ENCODE measurements at regions not wholly inside any gene's neighbourhood (a gene's known extent, or its start where the extent isn't known, plus 50 kb on each side); places are given as distances from the start of the nearest gene placed in this dataset.

GRCh38 chr6:56718236-56718635 lies 75.5 kb upstream of the DST start:
- H3K27ac ChIP-seq, result no peak overlapping the region
- H3K79me2 ChIP-seq (ENCODE audit: insufficient read depth, low read depth), result peaks cover 80% of the 10 kb centered on the region
- no peaks in the 10 kb centered on the region for H3K36me3 ChIP-seq (ENCODE audit: insufficient read depth)
- peaks cover 23% of the 10 kb centered on the region for H4K20me1 ChIP-seq (ENCODE audit: insufficient read depth)
- no peaks in the 10 kb centered on the region for H3K27me3 ChIP-seq (ENCODE audit: insufficient read depth, low read depth)
- TF ChIP-seq CTCF (conservative IDR thresholded peaks at IDR 0.05; ENCODE audit: low read depth, low read length), result no peak
- peaks cover 68% of the 10 kb centered on the region for H3K4me1 ChIP-seq (ENCODE audit: low read depth, poor library complexity, severe bottlenecking)
- H3K9ac ChIP-seq, result no peak overlapping the region
- H3K4me2 ChIP-seq, result no peak overlapping the region
- H2AFZ ChIP-seq (ENCODE audit: low read depth), result no peak overlapping the region
- no peak overlapping the region for H3K4me3 ChIP-seq (IDR thresholded peaks at IDR 0.05; ENCODE audit: insufficient read depth, low read depth, low read length)

DNA sequence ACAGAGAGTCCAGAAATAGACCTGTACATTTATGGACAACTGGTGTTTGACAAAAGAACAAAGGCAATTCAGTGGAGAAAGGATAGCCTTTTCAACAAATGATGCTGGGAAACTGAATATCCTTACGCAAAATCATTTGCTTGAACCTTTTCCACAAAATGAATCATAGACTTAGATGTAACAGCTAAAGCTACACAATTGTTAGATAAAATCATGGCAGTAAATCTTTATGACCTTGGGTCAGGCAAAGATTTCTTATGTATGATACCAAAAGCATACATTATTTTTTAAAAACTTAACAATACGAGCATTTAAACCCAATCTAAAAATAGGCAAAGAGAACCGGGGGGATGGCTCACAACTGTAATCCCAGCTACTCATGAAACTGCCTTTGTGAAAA lies 73.5 kb upstream of the DST start:
- peak overlapping the region; percentile 43; the same call in 1 of the 2 replicates for H3K4me2 ChIP-seq
- no peak for TF ChIP-seq CTCF (conservative IDR thresholded peaks at IDR 0.05; ENCODE audit: low read depth, low read length)
- no peak overlapping the region for H3K4me3 ChIP-seq (IDR thresholded peaks at IDR 0.05; ENCODE audit: insufficient read depth, low read depth, low read length)
- peaks cover 83% of the 10 kb centered on the region for H3K79me2 ChIP-seq (ENCODE audit: insufficient read depth, low read depth)
- H4K20me1 ChIP-seq (ENCODE audit: insufficient read depth), result peaks cover 23% of the 10 kb centered on the region
- H3K36me3 ChIP-seq (ENCODE audit: insufficient read depth), result no peaks in the 10 kb centered on the region
- H3K27ac ChIP-seq, result no peak overlapping the region
- peaks cover 75% of the 10 kb centered on the region for H3K4me1 ChIP-seq (ENCODE audit: low read depth, poor library complexity, severe bottlenecking)
- H3K9ac ChIP-seq, result no peak overlapping the region
- no peak overlapping the region for H2AFZ ChIP-seq (ENCODE audit: low read depth)
- H3K27me3 ChIP-seq (ENCODE audit: insufficient read depth, low read depth), result no peaks in the 10 kb centered on the region

DNA sequence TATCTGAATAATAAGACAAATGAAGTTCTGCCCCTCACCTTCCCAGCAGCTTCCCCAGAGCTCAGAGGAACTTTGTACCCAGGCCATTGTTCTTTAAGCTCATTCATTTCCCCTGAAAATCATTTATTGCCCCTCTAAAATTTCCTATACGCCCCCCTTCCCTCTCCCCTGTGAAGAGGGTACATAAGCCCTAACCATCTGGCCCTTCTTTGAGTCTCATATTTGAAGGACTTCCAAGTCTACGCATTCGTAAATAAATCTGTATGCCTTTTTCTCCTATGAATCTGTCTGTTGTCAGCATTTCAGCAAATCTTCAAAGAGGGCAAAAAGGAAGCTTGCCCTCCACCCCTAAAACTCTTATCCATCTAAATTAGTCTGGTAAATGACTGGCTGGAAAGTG lies 73.1 kb upstream of the DST start:
- no peaks in the 10 kb centered on the region for H3K36me3 ChIP-seq (ENCODE audit: insufficient read depth)
- no peak overlapping the region for H3K4me3 ChIP-seq (IDR thresholded peaks at IDR 0.05; ENCODE audit: insufficient read depth, low read depth, low read length)
- H2AFZ ChIP-seq (ENCODE audit: low read depth), result no peak overlapping the region
- H3K79me2 ChIP-seq (ENCODE audit: insufficient read depth, low read depth), result peaks cover 85% of the 10 kb centered on the region
- H3K4me2 ChIP-seq, result peak overlapping the region; percentile 6; the same call in 1 of the 2 replicates
- peak overlapping the region; percentile 3; the same call in 1 of the 2 replicates for H3K27ac ChIP-seq
- TF ChIP-seq CTCF (conservative IDR thresholded peaks at IDR 0.05; ENCODE audit: low read depth, low read length), result no peak
- H3K4me1 ChIP-seq (ENCODE audit: low read depth, poor library complexity, severe bottlenecking), result peaks cover 80% of the 10 kb centered on the region
- no peaks in the 10 kb centered on the region for H3K27me3 ChIP-seq (ENCODE audit: insufficient read depth, low read depth)
- no peak overlapping the region for H3K9ac ChIP-seq
- peaks cover 23% of the 10 kb centered on the region for H4K20me1 ChIP-seq (ENCODE audit: insufficient read depth)

- Histone ChIP-seq H3K4me2 (peak overlapping the region; percentile 10; the same call in 1 of the 2 replicates), H3K27ac (peak overlapping the region; percentile 3; the same call in 1 of the 2 replicates), H4K20me1 (ENCODE audit: insufficient read depth) (peaks cover 23% of the 10 kb centered on the region), H3K36me3 (ENCODE audit: insufficient read depth) (no peaks in the 10 kb centered on the region), H3K27me3 (ENCODE audit: insufficient read depth, low read depth) (no peaks in the 10 kb centered on the region), H3K79me2 (ENCODE audit: insufficient read depth, low read depth) (peaks cover 87% of the 10 kb centered on the region), H3K4me3 (IDR thresholded peaks at IDR 0.05; ENCODE audit: insufficient read depth, low read depth, low read length) (no peak overlapping the region), H3K9ac (no peak overlapping the region), H2AFZ (ENCODE audit: low read depth) (no peak overlapping the region), H3K4me1 (ENCODE audit: low read depth, poor library complexity, severe bottlenecking) (peaks cover 80% of the 10 kb centered on the region)
- TF ChIP-seq CTCF (conservative IDR thresholded peaks at IDR 0.05; ENCODE audit: low read depth, low read length), result no peak
Observed at GRCh38 chr6:56714982-56715456, 72.3 kb upstream of the DST start.

Data from KMS-11 (cell line).